NT2/D1 (cell line): ENCODE measurements at regions not wholly inside any gene's neighbourhood (a gene's known extent, or its start where the extent isn't known, plus 50 kb on each side); places are given as distances from the start of the nearest gene placed in this dataset.

ENCODE experiments used
- DNase-seq: peaks from one replicate; pipeline ENCODE4 v3.0.0-alpha.2; 2011; ENCODE audit warnings: low read depth, low spot score
- H3K27me3 ChIP-seq: 2 replicates; pipeline ENCODE4 v1.6.0; 2011; ENCODE audit warnings: mild to moderate bottlenecking; ENCODE audit not compliant: insufficient read length, insufficient read depth
- H3K36me3 ChIP-seq: 2 replicates; pipeline ENCODE4 v1.6.1; 2011; ENCODE audit warnings: mild to moderate bottlenecking, low read length, mixed read lengths; ENCODE audit not compliant: insufficient read depth, insufficient read length
- H3K4me1 ChIP-seq: 2 replicates; pipeline ENCODE4 v1.5.1; 2011; ENCODE audit not compliant: insufficient read depth, insufficient read length
- H3K4me3 ChIP-seq: 2 replicates; pipeline ENCODE4 v1.5.1; 2011; ENCODE audit warnings: low read depth; ENCODE audit not compliant: insufficient read length
- H3K9ac ChIP-seq: 2 replicates; pipeline ENCODE4 v1.6.0; 2011; ENCODE audit warnings: low read depth; ENCODE audit not compliant: insufficient read length
- H3K9me3 ChIP-seq: 2 replicates; pipeline ENCODE4 v1.5.1; 2011; ENCODE audit warnings: mild to moderate bottlenecking, low read length; ENCODE audit not compliant: insufficient read depth
- SUZ12 ChIP-seq: IDR thresholded peaks from 2 replicates; pipeline ENCODE4 v1.6.1; 2011; ENCODE audit not compliant: insufficient read length, insufficient read depth; ENCODE audit errors: extremely low read depth
- YY1 ChIP-seq: IDR thresholded peaks from 2 replicates; pipeline ENCODE4 v1.6.1; 2011; ENCODE audit not compliant: insufficient read length, insufficient read depth
- ZNF274 ChIP-seq: IDR thresholded peaks from 2 replicates; pipeline ENCODE4 v1.6.1; 2011; ENCODE audit warnings: mild to moderate bottlenecking, low read depth, low read length

DNA sequence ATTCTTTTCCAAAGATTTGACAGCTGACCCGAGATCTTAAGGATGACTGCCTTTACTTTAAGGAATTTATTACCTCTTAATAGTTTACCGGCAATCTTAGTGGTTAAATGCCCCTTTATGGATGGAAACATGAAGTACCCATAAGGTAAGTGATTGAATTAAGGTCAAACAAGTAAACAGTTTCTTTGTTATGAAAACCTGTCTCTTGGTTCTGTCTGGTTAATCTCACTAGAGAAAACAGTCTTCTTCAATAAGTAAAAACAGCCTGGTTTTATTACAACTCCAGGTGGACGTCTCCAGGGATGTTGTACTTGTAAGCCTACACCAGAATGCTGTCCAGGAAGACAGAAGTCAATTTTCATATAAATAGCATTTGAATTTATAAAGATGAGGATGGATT, 161.8 kb upstream of the MTPN start:
- H3K4me1 ChIP-seq: no peaks in the 10 kb centered on the region
- no peaks in the 10 kb centered on the region for H3K27me3 ChIP-seq
- no peak for DNase-seq
- H3K36me3 ChIP-seq: no peaks in the 10 kb centered on the region
- no peak for TF ChIP-seq SUZ12
- no peak for TF ChIP-seq YY1
- no peak for TF ChIP-seq ZNF274
- H3K9me3 ChIP-seq: no peaks in the 10 kb centered on the region
- no peak overlapping the region for H3K9ac ChIP-seq
- H3K4me3 ChIP-seq: no peak overlapping the region

DNA sequence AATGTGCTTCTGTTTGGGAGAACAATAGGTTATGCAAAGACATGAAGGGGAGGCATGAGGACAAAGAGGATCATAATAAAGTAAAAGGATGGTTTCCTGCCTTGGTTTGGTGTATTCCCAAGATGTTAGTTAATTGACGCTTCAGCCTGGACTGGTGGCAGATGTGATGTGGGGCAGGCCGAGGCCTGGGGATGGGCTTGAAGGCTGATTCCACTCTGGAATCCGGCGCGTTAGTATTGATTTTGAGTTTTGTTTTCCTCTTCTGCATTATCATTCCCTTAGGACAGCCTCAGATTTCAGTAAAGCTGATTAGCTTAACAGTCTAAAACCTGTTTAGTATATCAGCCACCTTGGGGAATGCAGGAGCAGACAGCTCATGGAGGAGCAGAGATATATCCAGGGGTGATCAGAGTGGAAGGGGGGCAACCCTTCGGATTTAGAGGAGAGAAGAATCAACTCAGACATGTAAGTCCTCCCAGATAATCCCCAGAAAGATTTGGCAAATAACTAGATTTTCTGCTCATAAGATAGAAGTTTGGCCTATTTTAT, 159.8 kb upstream of the MTPN start:
- DNase-seq: no peak
- Histone ChIP-seq H3K4me1 (no peaks in the 10 kb centered on the region), H3K27me3 (no peaks in the 10 kb centered on the region), H3K9me3 (no peaks in the 10 kb centered on the region), H3K36me3 (no peaks in the 10 kb centered on the region), H3K9ac (no peak overlapping the region), H3K4me3 (no peak overlapping the region)
- TF ChIP-seq ZNF274: no peak
- no peak for TF ChIP-seq SUZ12
- no peak for TF ChIP-seq YY1

DNA sequence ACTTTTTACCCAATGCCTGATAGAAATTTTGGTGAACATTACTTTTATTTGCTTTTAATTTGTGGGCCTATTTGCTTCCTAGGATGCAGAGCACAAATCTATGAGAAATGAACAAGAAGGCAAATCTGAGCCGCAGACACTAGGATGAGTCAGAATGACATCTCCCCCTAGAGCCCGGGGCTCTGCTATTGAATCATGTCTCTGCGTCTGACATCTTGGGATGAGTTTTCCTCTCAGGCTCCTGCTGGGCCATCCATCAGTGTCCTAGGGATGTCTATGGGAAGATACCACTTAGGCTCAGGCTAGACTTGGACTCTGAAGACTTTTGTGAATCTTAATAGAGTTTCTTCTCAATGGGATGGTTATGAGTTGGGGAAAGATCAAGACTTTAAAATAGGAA, 157.3 kb upstream of the MTPN start:
- no peak overlapping the region for H3K4me3 ChIP-seq
- H3K4me1 ChIP-seq: no peaks in the 10 kb centered on the region
- H3K36me3 ChIP-seq: no peaks in the 10 kb centered on the region
- no peak for TF ChIP-seq SUZ12
- no peak overlapping the region for H3K9ac ChIP-seq
- H3K9me3 ChIP-seq: no peaks in the 10 kb centered on the region
- H3K27me3 ChIP-seq: no peaks in the 10 kb centered on the region
- no peak for DNase-seq

DNA sequence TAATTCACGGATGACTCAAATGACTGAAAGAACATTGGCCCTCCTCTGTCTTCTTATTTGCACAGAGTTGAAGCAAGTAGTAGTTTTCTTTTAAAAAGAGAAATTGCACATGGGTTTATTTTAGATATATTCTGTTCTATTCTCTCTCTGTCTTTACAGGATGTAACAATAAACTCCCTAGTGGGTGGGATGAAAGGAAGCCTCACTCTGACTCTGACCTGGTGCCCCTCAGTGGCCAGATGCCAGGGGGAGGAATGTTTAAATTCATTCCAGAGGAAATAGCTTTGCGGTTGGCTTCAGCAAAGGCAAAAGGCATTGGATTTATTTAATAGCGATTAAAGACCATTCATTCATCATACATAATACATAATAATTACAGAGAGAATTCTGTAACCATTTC, 156.4 kb upstream of the MTPN start:
- H3K4me3 ChIP-seq: no peak overlapping the region
- H3K4me1 ChIP-seq: no peaks in the 10 kb centered on the region
- no peak for DNase-seq
- TF ChIP-seq ZNF274: no peak
- TF ChIP-seq YY1: no peak
- TF ChIP-seq SUZ12: no peak
- H3K27me3 ChIP-seq: no peaks in the 10 kb centered on the region
- H3K9ac ChIP-seq: no peak overlapping the region
- H3K9me3 ChIP-seq: no peaks in the 10 kb centered on the region
- H3K36me3 ChIP-seq: no peaks in the 10 kb centered on the region

DNA sequence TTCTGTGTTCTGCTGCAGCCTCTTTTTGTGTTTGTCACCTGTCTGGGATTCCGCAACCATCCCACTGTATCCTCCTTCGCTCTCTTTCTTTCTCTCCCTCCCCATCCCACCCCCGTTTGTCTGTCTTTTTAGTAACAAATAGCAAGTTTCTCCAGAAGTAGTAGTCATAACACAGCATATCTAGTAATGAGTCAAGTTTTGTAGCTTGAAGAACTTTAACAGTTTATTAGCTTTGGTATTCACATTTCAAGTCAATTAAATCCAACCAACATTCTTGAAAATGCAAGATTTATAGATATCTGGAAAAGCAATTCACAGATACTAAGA, 154.1 kb upstream of the MTPN start:
- TF ChIP-seq YY1 (no peak), ZNF274 (no peak), SUZ12 (no peak)
- H3K36me3 ChIP-seq: no peaks in the 10 kb centered on the region
- H3K9me3 ChIP-seq: no peaks in the 10 kb centered on the region
- no peak overlapping the region for H3K9ac ChIP-seq
- no peak overlapping the region for H3K4me3 ChIP-seq
- DNase-seq: no peak
- no peaks in the 10 kb centered on the region for H3K4me1 ChIP-seq
- H3K27me3 ChIP-seq: no peaks in the 10 kb centered on the region

DNA sequence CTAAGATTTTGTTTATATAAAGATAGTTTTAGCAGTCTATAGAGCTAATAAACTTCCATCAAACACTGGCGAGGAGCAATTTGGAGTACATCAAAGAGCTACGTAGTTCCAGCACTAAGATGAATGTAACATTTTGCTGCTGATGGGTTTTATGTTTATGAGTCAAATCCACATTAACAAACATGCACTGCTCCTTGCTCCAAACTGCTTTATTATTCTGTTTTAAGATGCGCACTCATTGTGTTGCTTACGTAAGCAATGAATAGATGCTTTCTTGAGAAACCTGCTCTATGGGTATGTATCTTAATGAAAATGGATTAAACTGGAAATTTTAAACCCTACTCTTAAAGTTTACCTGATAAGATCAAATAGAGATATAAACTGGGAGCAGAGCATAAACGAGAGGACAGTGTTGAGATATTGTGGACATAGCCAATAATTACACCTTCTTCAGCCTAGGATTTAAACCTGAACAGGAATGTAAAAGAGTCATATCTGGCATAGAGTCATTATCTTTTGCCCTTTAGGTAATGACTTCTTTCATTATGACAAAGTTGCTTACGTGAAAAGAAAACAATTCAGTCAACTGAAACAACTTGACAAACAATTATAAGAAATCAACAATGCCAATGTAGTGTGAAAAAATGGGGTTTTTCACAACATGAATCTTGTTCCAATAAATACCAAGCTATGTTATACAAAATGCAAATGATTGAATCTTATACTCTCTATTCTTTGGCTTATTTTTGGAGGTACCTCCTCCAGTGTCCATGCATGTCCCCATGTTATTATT, 153.5 kb upstream of the MTPN start:
- H3K27me3 ChIP-seq: no peaks in the 10 kb centered on the region
- no peak for DNase-seq
- no peaks in the 10 kb centered on the region for H3K36me3 ChIP-seq
- TF ChIP-seq ZNF274 (no peak), SUZ12 (no peak), YY1 (no peak)
- H3K9me3 ChIP-seq: no peaks in the 10 kb centered on the region
- H3K4me1 ChIP-seq: no peaks in the 10 kb centered on the region
- no peak overlapping the region for H3K9ac ChIP-seq
- no peak overlapping the region for H3K4me3 ChIP-seq

DNA sequence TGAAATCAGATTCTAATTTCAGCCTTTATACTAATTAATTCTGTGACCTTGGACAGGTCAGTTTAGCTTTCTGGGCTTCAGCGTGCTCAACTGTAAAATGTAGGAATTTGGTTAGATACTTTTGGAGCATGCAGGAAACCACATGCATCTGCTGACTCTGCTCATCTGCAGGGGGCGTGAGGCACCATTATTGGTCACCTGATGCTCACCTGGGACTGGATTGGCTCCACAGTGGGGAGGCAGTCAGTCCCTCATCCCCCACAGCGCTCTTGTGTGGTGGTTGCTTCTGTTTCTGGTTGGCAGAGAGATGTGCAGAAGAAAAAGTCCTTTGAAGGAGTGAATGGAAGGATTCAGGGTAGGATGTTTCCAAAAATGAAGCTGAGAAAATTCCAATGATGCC, 150.9 kb upstream of the MTPN start:
- Histone ChIP-seq H3K36me3 (no peaks in the 10 kb centered on the region), H3K9ac (no peak overlapping the region), H3K4me3 (no peak overlapping the region), H3K27me3 (no peaks in the 10 kb centered on the region), H3K9me3 (no peaks in the 10 kb centered on the region), H3K4me1 (no peaks in the 10 kb centered on the region)
- TF ChIP-seq ZNF274: no peak
- TF ChIP-seq YY1: no peak
- no peak for TF ChIP-seq SUZ12
- DNase-seq: no peak

DNA sequence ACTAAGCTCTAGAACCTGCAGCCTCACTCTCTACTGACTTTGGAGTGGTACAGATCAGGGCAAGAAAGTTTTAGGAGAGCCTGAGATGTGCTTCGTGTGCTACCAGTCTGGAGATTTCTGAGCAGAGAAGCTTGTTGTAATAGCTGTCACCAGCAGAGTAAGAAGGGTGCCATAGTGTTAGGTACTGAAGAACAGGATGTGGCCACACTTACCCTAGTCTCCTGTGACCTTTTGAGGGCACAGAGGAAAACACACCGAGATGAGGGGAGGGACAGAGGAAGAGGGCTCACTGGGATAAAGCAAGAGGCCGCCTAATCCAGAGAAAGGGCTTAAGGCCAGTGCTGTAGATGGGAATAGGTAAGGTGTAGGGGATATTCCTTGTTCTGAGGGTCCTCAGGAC, 146.2 kb upstream of the MTPN start:
- no peaks in the 10 kb centered on the region for H3K27me3 ChIP-seq
- no peak overlapping the region for H3K4me3 ChIP-seq
- no peaks in the 10 kb centered on the region for H3K4me1 ChIP-seq
- TF ChIP-seq YY1 (no peak), SUZ12 (no peak), ZNF274 (no peak)
- no peaks in the 10 kb centered on the region for H3K9me3 ChIP-seq
- no peak for DNase-seq
- H3K36me3 ChIP-seq: no peaks in the 10 kb centered on the region
- no peak overlapping the region for H3K9ac ChIP-seq
